H54 (cell line): ENCODE measurements at regions not wholly inside any gene's neighbourhood (a gene's known extent, or its start where the extent isn't known, plus 50 kb on each side); places are given as distances from the start of the nearest gene placed in this dataset.

Experiments used
- DNase-seq: peaks from one replicate; pipeline ENCODE4 v3.0.0; 2011; ENCODE audit warnings: low spot score, mixed read lengths; ENCODE audit not compliant: insufficient read length
- FAIRE-seq: peaks from 3 replicates; lab custom pipeline; 2011; peaks lifted over from hg19 to GRCh38; lab: Jason Lieb, UNC
- POLR2A ChIP-seq: IDR thresholded peaks from 2 replicates; pipeline ENCODE4 v1.6.1; 2011; ENCODE audit warnings: low read depth, mild to moderate bottlenecking, low read length

DNA sequence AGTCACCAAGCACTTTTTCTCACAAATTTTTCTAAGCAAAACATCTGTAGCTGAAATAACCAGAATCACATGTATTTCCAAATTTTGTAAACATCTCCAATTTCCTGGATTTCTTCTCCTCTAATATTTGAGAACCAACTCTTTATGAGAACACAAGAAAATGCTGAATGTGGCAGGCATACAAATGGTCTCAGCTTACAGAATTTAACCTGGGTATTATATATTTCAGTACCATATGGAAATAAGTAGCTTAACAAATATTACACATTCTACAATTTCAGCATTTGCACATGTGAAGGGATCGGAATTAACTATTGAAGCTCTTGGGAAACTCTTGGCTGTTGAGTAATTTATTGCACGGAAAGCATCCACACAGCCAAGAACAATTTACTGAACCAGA lies 92.5 kb downstream of the TBXT start:
- no peak for FAIRE-seq
- no peak for TF ChIP-seq POLR2A
- no peak for DNase-seq

DNA sequence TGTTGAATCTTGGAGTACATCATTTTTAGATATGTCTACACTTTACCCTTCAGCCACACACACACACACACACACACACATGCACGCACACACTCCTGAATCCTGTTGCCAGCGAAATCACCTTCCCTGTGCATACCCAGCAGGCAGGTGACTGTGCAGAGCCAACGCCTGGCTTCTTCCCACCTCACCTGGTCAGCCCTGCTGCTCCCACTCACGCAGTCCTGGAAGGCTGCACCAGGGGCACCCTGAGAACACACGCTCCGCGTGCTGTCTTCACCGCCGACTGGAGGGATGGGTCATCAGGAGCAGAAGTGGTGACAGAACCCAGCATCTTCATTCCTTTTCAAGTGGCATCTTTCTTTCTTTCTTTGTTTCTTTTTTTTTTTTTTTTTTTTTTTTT lies 94.6 kb downstream of the TBXT start:
- TF ChIP-seq POLR2A, result no peak
- DNase-seq, result no peak
- no peak for FAIRE-seq

DNA sequence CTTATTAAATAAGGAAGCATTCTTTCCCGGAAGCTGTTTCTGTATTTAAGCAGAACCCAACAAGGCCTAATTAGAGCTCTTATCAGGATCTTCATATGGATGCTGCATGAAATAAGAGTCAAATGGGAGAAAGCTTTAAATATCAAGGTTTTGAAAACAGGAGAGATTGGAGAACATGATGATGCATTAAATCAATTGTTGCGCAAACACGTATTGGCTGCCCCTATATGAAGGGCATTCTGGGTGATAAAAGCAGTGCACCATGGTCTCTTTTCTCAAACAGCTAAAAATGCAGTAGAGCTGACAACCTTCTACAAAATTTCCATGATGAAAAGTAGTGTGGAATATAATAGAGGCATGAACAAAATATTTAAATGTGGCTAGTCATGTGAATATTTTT lies 98.9 kb downstream of the TBXT start:
- DNase-seq (no peak), FAIRE-seq (no peak)
- no peak for TF ChIP-seq POLR2A

DNA sequence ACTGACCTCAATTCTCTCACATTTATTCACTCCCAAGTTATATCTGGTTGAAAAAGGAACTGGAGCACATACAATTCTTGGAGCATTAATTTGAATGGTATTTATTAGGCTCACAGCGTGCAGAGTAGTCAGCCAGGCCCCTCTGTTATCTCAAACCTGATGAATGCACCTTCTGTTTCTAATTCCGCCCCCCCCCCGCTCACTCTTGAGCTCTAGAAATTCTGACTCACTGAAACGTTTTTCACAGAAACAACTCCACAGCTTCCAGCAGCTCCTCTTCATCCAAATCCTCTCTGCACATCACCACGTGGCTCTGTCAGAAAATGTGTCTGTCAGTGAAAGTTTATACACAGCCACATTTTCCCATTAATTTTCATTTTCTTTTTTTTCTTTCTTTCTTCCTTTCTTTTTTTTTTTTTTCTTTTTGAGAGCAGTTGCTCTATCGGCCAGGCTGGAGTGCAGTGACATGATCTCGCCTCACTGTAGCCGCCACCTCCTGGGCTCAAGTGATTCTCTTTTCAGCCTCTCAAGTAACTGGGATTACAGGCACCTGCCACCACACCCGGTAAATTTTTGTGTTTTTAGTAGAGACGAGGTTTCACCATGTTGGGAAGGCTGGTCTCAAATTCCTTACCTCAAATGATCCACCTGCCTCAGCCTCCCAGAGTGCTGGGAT lies 109.4 kb downstream of the TBXT start:
- DNase-seq (no peak), FAIRE-seq (no peak)
- no peak for TF ChIP-seq POLR2A

DNA sequence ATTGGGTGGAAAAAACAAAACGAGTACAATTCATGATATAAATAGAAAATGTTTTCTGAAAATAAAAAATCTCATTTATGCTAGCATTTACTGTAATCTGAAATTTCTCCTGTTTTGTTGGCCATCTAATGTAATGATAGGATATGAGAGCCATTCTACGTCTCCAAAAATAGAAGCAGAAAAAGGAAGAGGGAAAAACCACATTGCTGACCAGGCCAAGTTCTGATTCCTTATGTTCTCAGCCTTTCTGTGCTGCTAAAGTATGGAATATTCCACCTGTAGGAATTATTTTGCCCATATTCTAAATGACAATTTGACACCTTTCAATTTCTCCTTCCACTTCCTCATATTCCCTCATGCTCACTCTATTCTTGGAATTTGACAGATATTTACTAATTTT lies 110.2 kb downstream of the TBXT start:
- no peak for TF ChIP-seq POLR2A
- no peak for FAIRE-seq
- no peak for DNase-seq

DNA sequence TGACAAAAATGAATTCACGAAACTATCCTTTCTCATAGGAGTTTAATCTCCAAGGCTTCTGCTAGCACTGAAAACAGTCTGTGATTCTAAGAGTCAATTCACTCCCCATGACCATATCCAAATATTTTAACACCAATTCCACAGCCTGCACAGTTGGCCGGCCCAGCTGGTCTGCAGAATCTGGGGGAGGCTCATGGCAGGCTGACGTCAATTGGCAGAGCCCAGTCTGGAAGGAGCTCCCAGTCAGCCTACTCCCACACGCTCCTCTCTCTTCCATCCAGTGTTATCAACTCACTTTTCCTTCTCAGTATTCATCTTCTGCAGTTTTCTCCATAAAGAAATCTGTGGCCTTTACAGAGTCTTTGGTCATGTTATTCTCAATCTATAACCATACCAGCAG lies 111.0 kb downstream of the TBXT start:
- no peak for FAIRE-seq
- DNase-seq, result no peak
- no peak for TF ChIP-seq POLR2A

DNA sequence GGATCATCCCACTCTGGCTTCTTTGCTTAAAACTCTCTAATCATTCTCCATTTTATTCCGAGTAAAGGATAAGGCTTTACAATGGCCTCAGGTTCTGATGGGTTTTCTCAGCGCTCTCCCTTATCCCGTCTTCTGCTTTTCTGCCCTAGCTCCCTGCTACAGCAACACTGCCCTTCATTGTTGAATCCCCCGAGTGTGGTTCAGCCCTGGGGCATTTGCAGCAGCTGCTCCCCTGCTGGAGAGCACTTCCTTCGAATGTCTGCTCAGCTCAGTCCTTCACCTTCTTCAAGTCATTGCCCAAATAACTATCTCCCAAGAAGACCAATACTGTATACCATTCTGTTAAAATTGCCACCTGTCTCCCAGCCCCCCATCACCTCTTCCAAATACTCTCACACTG lies 111.8 kb downstream of the TBXT start:
- FAIRE-seq (no peak), DNase-seq (no peak)
- no peak for TF ChIP-seq POLR2A

DNA sequence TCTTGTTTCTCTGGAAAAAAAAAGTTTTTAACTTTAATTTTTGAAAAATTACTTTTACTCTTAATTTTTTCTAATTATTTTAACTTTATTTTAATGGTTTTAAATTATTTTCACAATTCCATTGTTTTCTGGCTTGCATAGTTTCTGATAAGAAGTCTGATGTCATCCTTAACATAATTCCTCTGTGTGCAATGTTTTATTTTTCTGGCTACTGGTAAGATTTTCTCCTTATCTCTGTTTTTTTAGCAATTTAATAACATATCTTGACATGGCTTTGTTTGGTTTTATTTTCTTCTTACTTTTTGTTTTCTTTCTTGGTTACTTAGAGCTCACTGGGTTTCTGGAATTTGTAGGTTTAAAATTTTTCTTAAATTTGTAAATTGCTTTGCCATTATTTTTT lies 114.8 kb downstream of the TBXT start:
- no peak for TF ChIP-seq POLR2A
- no peak for FAIRE-seq
- no peak for DNase-seq

DNA sequence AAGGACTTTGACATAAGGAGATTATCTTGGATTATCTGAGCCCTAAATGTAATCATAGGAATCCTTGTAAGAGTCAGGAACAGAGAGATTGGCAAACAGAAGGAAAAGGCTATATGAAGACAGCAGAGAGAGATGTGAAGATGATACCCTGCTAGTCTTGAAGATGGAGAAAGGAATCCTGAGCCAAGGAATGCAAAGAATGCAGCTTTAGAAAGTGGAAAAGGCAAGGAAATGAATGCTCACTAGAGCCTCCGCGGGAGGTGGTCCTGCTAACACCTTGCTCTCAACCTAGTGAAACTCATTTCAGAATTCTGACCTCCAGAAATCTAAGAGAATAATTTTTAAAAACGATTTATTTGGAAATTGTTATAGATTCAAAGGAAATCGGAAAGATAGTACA lies 117.1 kb downstream of the TBXT start:
- FAIRE-seq, result no peak
- no peak for TF ChIP-seq POLR2A
- DNase-seq, result no peak

DNA sequence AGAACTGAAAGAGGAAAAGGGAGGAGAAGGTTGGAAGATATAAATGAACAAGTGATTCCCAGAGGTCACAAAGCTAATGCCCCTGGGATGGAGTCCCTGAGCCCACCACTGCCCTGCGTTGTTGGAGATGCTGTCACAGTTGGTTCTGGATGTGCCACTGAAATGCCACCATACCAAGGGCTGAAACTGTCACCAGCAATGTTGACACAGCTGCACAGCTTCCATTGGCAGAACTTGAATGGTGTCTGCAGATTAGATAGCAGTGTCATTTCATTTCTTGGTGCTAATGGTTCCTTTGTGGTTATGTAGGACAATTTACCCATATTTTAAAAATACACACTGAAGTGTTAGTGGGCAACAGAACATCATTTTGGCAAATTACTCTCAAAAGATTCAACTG lies 120.7 kb downstream of the TBXT start:
- TF ChIP-seq POLR2A, result no peak
- DNase-seq, result no peak
- no peak for FAIRE-seq

DNA sequence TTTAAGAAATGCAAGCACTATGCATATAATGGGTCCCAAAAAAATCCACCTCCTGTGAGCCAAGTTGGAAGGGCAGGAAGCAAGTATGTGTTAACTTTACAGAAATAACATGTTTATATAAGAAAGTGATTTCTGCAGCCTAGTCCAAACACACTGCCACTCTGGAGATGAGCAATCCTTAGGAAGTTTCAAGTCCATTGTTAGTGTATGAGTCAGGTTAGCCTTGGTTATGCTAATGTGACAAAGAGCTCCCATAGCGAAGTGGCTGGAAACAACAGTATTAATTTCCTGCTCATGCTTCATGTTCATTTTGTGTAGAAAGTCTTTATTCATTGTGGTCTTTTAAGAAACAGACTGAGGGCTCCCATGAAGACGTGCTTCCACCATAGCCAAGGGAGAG lies 121.4 kb downstream of the TBXT start:
- TF ChIP-seq POLR2A, result no peak
- DNase-seq, result peak; percentile 26
- peak; percentile 76 for FAIRE-seq

DNA sequence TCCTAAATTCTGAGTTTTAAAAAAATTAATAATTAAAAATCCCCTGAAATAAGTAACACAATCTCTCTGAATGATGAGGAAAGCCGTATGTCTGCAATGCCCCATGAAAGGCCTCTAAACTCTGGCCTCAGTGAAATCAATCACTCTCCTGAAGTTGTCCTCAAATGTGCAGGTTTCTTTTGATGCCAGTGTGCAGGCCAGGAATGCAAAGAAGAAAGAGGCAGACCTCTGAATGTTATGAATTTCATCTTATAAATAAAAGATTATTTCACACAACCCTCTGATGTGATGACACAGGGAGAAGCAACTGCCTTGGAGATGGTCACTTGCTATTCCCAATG lies 121.8 kb downstream of the TBXT start:
- DNase-seq (no peak), FAIRE-seq (no peak)
- no peak for TF ChIP-seq POLR2A

DNA sequence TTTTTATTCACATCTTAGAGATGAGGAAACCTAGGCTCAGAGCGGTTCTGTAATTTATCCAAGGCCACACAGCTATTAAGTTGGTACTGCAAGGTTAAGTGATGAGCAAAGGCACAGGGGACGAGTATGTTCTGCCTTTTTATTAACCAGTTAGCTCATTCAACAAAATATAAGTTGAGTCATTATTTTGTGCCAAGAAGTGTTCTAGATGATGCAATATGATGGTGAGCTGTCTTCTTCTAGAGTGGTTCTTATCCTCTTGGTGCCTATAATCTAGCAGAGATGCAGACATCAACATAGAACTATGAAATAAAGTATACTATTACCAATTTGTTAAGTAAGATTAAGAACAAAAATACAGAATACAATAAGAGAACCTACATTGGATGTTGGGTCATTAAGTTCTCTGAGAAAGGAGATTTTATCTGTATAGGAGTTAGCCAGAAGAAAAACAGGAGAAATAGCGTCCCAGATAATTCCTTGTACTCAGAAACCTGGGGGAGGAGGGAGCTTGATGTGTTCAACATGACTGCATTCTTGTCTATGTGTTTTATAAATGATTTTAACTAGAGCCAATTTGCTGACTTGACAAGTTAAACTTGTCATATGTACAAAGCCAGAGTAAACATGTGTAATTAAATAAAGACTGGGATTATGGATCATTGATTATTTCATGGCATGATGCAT lies 122.3 kb downstream of the TBXT start:
- TF ChIP-seq POLR2A, result no peak
- no peak for DNase-seq
- no peak for FAIRE-seq

DNA sequence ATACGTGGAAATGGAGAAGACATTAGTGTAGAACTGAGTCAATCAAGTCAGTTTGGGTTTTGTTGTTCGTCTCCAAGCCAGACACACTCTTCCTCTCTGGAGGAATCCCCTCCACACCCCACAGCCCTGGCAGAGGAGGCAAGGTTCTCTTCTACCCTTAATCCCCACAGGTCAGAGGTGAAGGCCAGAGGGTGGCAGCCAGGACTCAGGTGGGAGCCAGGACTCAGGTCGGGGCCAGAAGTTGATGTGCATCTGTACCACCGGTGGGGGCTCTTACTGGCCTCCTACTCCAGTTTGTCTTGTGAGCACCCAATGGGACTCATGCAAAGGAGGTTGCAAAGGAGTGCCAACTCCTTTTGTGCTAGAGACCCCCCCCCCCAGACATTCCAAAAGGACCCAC lies 126.4 kb downstream of the TBXT start:
- TF ChIP-seq POLR2A, result no peak
- no peak for FAIRE-seq
- DNase-seq, result no peak

DNA sequence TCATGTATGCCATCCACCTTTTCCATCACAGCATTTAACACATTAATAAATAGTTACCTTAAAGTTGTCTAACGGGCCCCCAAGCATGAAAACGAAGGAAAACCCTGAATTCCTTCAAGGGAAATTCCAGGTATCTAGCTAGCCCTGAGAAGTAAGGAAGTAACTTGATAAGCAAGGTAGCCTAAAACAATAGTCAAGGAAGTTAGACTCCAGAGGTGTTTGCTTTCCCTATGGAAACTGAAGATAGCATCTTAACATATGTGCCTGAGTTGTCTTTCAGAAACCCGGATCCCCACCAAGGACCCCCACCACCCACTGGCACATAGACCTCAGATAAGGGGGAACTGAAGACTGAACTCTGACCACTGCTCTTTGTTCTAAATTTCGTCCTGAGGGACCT lies 127.4 kb downstream of the TBXT start:
- DNase-seq (no peak), FAIRE-seq (no peak)
- TF ChIP-seq POLR2A, result no peak
